Loucy (cell line): ENCODE measurements at regions not wholly inside any gene's neighbourhood (a gene's known extent, or its start where the extent isn't known, plus 50 kb on each side); places are given as distances from the start of the nearest gene placed in this dataset.

ENCODE experiments used
- EZH2phosphoT487 ChIP-seq: fragments of 200-600 bp; IDR thresholded peaks from 2 replicates; pipeline ENCODE4 v1.6.1; 2018; ENCODE audit warnings: antibody characterized with exemption, mild to moderate bottlenecking, moderate library complexity, borderline replicate concordance
- TF ChIP-seq, protein P1 (sequence below): fragments of 200-600 bp; sonication (generic); conservative IDR thresholded peaks from 2 replicates; pipeline ENCODE4 v1.5.1; 2014; ENCODE audit warnings: mild to moderate bottlenecking, antibody characterized with exemption, low read length

DNA sequence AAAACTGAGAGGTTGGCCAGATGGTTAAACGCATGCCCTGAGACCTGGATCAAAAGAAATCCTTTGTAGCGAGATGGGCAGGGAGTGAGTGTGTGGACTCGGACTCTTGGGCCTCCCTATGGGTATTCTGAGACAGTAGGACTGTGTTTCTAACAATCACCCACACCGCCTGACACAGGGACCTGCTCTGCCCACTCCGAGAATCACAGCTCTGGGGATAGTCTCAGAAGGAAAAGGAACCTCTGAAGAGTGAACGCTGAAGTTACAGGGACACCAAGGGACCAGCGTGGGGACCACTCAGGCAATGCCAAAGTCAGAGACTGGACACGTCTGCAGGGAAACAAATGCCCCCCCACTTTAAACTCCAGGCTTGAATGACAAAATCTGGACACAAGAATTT, 242.1 kb upstream of the TCERG1L start:
- TF ChIP-seq, protein P1, sequence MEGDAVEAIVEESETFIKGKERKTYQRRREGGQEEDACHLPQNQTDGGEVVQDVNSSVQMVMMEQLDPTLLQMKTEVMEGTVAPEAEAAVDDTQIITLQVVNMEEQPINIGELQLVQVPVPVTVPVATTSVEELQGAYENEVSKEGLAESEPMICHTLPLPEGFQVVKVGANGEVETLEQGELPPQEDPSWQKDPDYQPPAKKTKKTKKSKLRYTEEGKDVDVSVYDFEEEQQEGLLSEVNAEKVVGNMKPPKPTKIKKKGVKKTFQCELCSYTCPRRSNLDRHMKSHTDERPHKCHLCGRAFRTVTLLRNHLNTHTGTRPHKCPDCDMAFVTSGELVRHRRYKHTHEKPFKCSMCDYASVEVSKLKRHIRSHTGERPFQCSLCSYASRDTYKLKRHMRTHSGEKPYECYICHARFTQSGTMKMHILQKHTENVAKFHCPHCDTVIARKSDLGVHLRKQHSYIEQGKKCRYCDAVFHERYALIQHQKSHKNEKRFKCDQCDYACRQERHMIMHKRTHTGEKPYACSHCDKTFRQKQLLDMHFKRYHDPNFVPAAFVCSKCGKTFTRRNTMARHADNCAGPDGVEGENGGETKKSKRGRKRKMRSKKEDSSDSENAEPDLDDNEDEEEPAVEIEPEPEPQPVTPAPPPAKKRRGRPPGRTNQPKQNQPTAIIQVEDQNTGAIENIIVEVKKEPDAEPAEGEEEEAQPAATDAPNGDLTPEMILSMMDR, result no peak
- no peak for TF ChIP-seq EZH2phosphoT487
